Hepatocyte (in vitro differentiated cells): ENCODE measurements at regions not wholly inside any gene's neighbourhood (a gene's known extent, or its start where the extent isn't known, plus 50 kb on each side); places are given as distances from the start of the nearest gene placed in this dataset.

Experiments used
- CTCF ChIP-seq: fragments of 200-600 bp; sonication (generic); IDR thresholded peaks from 2 replicates; pipeline ENCODE4 v1.5.1; 2016; ENCODE audit warnings: antibody characterized with exemption, mild to moderate bottlenecking; ENCODE audit not compliant: poor library complexity
- EZH2 ChIP-seq: fragments of 200-600 bp; sonication (generic); IDR thresholded peaks from 2 replicates; pipeline ENCODE4 v1.6.1; 2016; ENCODE audit warnings: antibody characterized with exemption, mild to moderate bottlenecking, borderline replicate concordance
- EZH2phosphoT487 ChIP-seq: fragments of 200-600 bp; sonication (generic); IDR thresholded peaks from one replicate; pipeline ENCODE4 v1.6.1; 2018; ENCODE audit warnings: antibody characterized with exemption, mild to moderate bottlenecking, low read depth, moderate library complexity; ENCODE audit not compliant: unreplicated experiment, severe bottlenecking

DNA sequence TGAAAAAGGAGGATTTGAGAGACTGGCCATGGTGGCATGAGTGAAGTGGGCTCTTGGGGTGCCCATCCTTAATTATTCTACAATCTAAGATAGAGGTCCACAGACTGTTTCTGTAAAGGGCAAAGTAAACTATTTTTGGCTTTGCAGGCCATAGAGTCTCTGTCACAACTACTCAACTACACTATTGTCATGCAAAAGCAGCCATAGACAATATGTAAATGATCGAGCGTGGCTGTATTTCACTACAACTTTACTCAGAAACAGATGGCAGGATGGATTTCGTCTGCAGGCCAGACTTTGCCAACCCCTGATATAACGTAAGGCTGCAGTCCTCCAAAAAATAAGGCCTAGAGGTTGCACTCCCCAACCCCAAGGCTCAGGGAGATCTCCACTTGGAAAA lies 58.2 kb upstream of the NAA20 start:
- TF ChIP-seq CTCF (no peak), EZH2phosphoT487 (no peak), EZH2 (no peak)
